Retina (tissue), 1 donor: ENCODE measurements at regions not wholly inside any gene's neighbourhood (a gene's known extent, or its start where the extent isn't known, plus 50 kb on each side); places are given as distances from the start of the nearest gene placed in this dataset.
"Not testable (repeated sequence)": the region's sequence is repeated elsewhere in the genome, so short reads cannot be mapped to it uniquely, and the experiment has no call there.

Experiments
- DNase-seq: peaks from one replicate; pipeline ENCODE4 v3.0.0-alpha.2; 2016

GRCh38 chr21:28579986-28580550 lies 412.6 kb downstream of the LTN1 start:
- DNase-seq: no peak

GRCh38 chr21:28568692-28569091 lies 424.0 kb downstream of the LTN1 start:
- no peak for DNase-seq

- not testable (repeated sequence) for DNase-seq
Observed at GRCh38 chr21:28563933-28564332, 428.7 kb downstream of the LTN1 start.

GRCh38 chr21:28561772-28562171 lies 430.9 kb downstream of the LTN1 start:
- DNase-seq: no peak

GRCh38 chr21:28554660-28555475 lies 437.8 kb downstream of the LTN1 start:
- DNase-seq: no peak

- no peak for DNase-seq
Observed at GRCh38 chr21:28550057-28550825, 442.4 kb downstream of the LTN1 start.

- no peak for DNase-seq
Observed at GRCh38 chr21:28548291-28548690, 444.4 kb downstream of the LTN1 start.

- no peak for DNase-seq
Observed at GRCh38 chr21:28547766-28548165, 444.9 kb downstream of the LTN1 start.

GRCh38 chr21:28543975-28544374 lies 448.7 kb downstream of the LTN1 start:
- no peak for DNase-seq

- no peak for DNase-seq
Observed at GRCh38 chr21:28541371-28542112, 451.1 kb downstream of the LTN1 start.

- DNase-seq: no peak
Observed at GRCh38 chr21:28540514-28540913, 452.2 kb downstream of the LTN1 start.

GRCh38 chr21:28539623-28539988 lies 453.1 kb downstream of the LTN1 start:
- DNase-seq: no peak

GRCh38 chr21:28538987-28539622 lies 453.6 kb downstream of the LTN1 start:
- DNase-seq: no peak

GRCh38 chr21:28537371-28538079 lies 455.2 kb downstream of the LTN1 start:
- no peak for DNase-seq

GRCh38 chr21:28532446-28532845 lies 460.2 kb downstream of the LTN1 start:
- DNase-seq: no peak

- DNase-seq: no peak
Observed at GRCh38 chr21:28523367-28523766, 469.3 kb downstream of the LTN1 start.

- DNase-seq: peak; percentile 35
Observed at GRCh38 chr21:28522014-28522799, 470.5 kb downstream of the LTN1 start.

GRCh38 chr21:28518630-28519029 lies 474.0 kb downstream of the LTN1 start:
- no peak for DNase-seq

- peak; percentile 30 for DNase-seq
Observed at GRCh38 chr21:28516991-28517592, 475.6 kb downstream of the LTN1 start.

GRCh38 chr21:28516021-28516420 lies 476.7 kb downstream of the LTN1 start:
- DNase-seq: no peak

GRCh38 chr21:28513428-28513827 lies 479.2 kb downstream of the LTN1 start:
- no peak for DNase-seq
